Smooth muscle cell (in vitro differentiated cells): ENCODE measurements at regions not wholly inside any gene's neighbourhood (a gene's known extent, or its start where the extent isn't known, plus 50 kb on each side); places are given as distances from the start of the nearest gene placed in this dataset.

Experiments used
- DNase-seq: peaks from one replicate; lab custom pipeline; 2025; ENCODE audit not compliant: unreplicated experiment; lab: John Stamatoyannopoulos, UW
- H2AFZ ChIP-seq: fragments of 200-600 bp; sonication (generic); 2 replicates; pipeline ENCODE4 v1.6.0; 2016; ENCODE audit warnings: antibody characterized with exemption, low read depth, mild to moderate bottlenecking
- H3F3A ChIP-seq: fragments of 200-600 bp; sonication (generic); 2 replicates; pipeline ENCODE4 v1.6.0; 2017; ENCODE audit warnings: antibody characterized with exemption, low read depth
- H3K27ac ChIP-seq: fragments of 200-600 bp; sonication (generic); 2 replicates; pipeline ENCODE4 v1.5.1; 2016; ENCODE audit warnings: low read depth, mild to moderate bottlenecking
- H3K27me3 ChIP-seq: fragments of 200-600 bp; sonication (generic); 2 replicates; pipeline ENCODE4 v1.6.1; 2016; ENCODE audit warnings: low read depth, mild to moderate bottlenecking
- H3K36me3 ChIP-seq: fragments of 200-600 bp; sonication (generic); 2 replicates; pipeline ENCODE4 v1.5.1; 2016; ENCODE audit warnings: low read depth
- H3K4me1 ChIP-seq: fragments of 200-600 bp; sonication (generic); 2 replicates; pipeline ENCODE4 v1.5.1; 2016; ENCODE audit warnings: low read depth
- H3K4me2 ChIP-seq: fragments of 200-600 bp; sonication (generic); 2 replicates; pipeline ENCODE4 v1.6.0; 2016; ENCODE audit warnings: mild to moderate bottlenecking
- H3K4me3 ChIP-seq: fragments of 200-600 bp; sonication (generic); 2 replicates; pipeline ENCODE4 v1.5.1; 2016; ENCODE audit warnings: mild to moderate bottlenecking
- H3K79me2 ChIP-seq: fragments of 200-600 bp; sonication (generic); 2 replicates; pipeline ENCODE4 v1.6.0; 2016; ENCODE audit warnings: low read depth, mild to moderate bottlenecking
- H3K9ac ChIP-seq: fragments of 200-600 bp; sonication (generic); 2 replicates; pipeline ENCODE4 v1.6.0; 2016; ENCODE audit warnings: low read depth
- H3K9me3 ChIP-seq: fragments of 200-600 bp; sonication (generic); replicated peaks from 2 replicates; pipeline ENCODE4 v1.5.1; 2016; ENCODE audit warnings: low read depth
- H4K20me1 ChIP-seq: fragments of 200-600 bp; sonication (generic); 2 replicates; pipeline ENCODE4 v1.6.0; 2016; ENCODE audit warnings: low read depth
- WGBS: methylation state at CpG from one replicate; pipeline ENCODE4 v1.1.7; 2016; ENCODE audit warnings: low lambda C conversion rate; 5-methylcytosine and 5-hydroxymethylcytosine counted together
- TF ChIP-seq, protein P1 (sequence below): fragments of 200-600 bp; sonication (generic); IDR thresholded peaks from 2 replicates; pipeline ENCODE4 v1.5.1; 2017; ENCODE audit warnings: borderline replicate concordance, mild to moderate bottlenecking, antibody characterized with exemption; ENCODE audit not compliant: insufficient read depth, poor library complexity, severe bottlenecking

DNA sequence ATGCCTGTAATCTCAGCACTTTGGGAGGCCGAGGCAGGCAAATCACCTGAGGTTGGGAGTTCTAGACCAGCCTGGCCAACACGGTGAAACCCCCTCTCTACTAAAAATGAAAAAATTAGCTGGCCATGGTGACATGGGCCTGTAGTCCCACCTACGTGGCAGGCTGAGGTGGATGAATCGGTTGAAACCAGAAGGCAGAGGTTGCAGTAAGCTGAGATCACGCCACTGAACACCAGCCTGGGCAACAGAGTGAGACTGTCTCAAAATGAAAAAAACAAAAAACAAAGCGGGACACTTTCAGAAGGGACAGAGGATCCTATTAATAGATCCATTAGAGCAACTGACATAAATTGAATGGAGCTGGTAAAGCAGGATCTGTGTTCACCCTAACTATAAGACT is 89.6 kb upstream of the SGCD start:
- Histone ChIP-seq H3K27ac (no peak overlapping the region), H3K4me2 (no peak overlapping the region), H3K27me3 (no peaks in the 10 kb centered on the region), H2AFZ (no peak overlapping the region), H3K9me3 (no peaks in the 10 kb centered on the region), H4K20me1 (no peaks in the 10 kb centered on the region), H3K36me3 (no peaks in the 10 kb centered on the region), H3K9ac (no peak overlapping the region), H3K4me1 (no peaks in the 10 kb centered on the region), H3K4me3 (no peak overlapping the region), H3K79me2 (no peaks in the 10 kb centered on the region), H3F3A (no peaks in the 10 kb centered on the region)
- TF ChIP-seq, protein P1, sequence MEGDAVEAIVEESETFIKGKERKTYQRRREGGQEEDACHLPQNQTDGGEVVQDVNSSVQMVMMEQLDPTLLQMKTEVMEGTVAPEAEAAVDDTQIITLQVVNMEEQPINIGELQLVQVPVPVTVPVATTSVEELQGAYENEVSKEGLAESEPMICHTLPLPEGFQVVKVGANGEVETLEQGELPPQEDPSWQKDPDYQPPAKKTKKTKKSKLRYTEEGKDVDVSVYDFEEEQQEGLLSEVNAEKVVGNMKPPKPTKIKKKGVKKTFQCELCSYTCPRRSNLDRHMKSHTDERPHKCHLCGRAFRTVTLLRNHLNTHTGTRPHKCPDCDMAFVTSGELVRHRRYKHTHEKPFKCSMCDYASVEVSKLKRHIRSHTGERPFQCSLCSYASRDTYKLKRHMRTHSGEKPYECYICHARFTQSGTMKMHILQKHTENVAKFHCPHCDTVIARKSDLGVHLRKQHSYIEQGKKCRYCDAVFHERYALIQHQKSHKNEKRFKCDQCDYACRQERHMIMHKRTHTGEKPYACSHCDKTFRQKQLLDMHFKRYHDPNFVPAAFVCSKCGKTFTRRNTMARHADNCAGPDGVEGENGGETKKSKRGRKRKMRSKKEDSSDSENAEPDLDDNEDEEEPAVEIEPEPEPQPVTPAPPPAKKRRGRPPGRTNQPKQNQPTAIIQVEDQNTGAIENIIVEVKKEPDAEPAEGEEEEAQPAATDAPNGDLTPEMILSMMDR = no peak
- WGBS = 96% methylated on average over 6 of the region's 6 CpGs
- no peak for DNase-seq

DNA sequence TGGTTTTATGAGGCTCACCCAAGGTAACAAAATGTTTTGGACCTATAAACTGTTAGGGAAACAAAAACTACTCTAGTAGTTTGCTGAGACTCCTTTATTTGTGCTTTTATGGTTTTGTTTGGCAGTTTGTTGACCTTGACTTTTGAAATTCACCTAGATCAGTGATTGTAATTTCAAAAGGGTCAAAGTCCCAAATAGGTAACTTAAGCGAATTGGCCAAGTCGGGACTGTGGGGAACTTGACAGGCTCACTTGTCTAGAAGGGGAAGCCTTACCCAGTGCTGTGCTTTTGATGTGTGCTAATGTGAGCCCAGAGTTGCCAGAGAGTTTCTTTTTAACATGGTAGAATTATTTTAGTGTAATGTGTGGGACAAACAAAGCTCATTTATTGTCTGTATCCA is 87.2 kb upstream of the SGCD start:
- no peaks in the 10 kb centered on the region for H4K20me1 ChIP-seq
- no peak overlapping the region for H3K4me2 ChIP-seq
- H3K36me3 ChIP-seq = no peaks in the 10 kb centered on the region
- H2AFZ ChIP-seq = no peak overlapping the region
- no peak overlapping the region for H3K27ac ChIP-seq
- H3F3A ChIP-seq = no peaks in the 10 kb centered on the region
- no peaks in the 10 kb centered on the region for H3K79me2 ChIP-seq
- no peak for DNase-seq
- 92% methylated on average over 2 of the region's 2 CpGs for WGBS
- no peaks in the 10 kb centered on the region for H3K27me3 ChIP-seq
- TF ChIP-seq, protein P1 = no peak
- no peak overlapping the region for H3K9ac ChIP-seq
- no peak overlapping the region for H3K4me3 ChIP-seq
- no peaks in the 10 kb centered on the region for H3K4me1 ChIP-seq
- no peaks in the 10 kb centered on the region for H3K9me3 ChIP-seq

DNA sequence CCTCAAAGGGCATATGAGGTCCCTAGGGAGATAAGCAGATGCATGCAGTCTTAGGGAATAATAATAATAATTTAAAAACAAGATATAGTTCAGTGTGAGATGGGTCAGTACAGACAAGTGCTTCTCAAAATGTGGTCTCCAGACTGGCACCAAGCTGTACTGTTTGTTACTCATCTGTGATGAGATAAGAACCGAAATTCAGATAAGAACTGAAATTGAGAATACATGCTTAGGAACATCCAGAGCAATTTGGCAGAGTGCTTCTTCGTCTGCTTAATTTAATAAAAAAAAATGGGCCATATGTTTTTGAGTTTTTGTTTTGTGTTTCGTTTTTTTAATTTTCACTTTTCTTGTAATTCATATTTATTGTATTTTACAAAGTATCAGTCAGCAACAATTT is 86.5 kb upstream of the SGCD start:
- Histone ChIP-seq H3K9me3 (no peaks in the 10 kb centered on the region), H3F3A (no peaks in the 10 kb centered on the region), H3K4me3 (no peak overlapping the region), H3K9ac (no peak overlapping the region), H3K36me3 (no peaks in the 10 kb centered on the region), H4K20me1 (no peaks in the 10 kb centered on the region), H2AFZ (no peak overlapping the region), H3K4me1 (no peaks in the 10 kb centered on the region), H3K4me2 (no peak overlapping the region), H3K79me2 (no peaks in the 10 kb centered on the region), H3K27ac (no peak overlapping the region), H3K27me3 (no peaks in the 10 kb centered on the region)
- 63% methylated on average over 3 of the region's 3 CpGs for WGBS
- DNase-seq = no peak
- TF ChIP-seq, protein P1 = no peak

DNA sequence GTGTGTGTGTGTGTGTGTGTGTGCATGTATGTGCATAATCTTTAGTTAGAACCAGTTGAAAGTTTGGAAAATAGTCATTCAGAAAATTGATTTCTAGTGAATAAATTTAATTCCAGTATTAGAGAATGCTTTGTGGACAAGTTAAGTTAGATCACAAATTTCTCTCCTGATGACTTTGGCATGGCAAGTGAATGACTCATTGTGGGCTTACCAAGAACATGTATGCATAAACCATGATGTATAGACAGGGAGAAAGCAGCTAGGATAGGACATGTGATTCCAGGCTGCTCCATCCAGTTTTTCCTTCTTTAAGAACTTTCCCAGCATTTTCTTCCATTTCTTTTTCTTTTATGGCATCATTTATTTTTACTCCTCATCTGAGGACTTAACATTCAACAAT is 85.7 kb upstream of the SGCD start:
- Histone ChIP-seq H3K79me2 (no peaks in the 10 kb centered on the region), H3K27me3 (no peaks in the 10 kb centered on the region), H3F3A (no peaks in the 10 kb centered on the region), H3K9ac (no peak overlapping the region), H4K20me1 (no peaks in the 10 kb centered on the region), H2AFZ (no peak overlapping the region), H3K27ac (no peak overlapping the region), H3K9me3 (no peaks in the 10 kb centered on the region), H3K4me3 (no peak overlapping the region), H3K4me2 (no peak overlapping the region), H3K4me1 (no peaks in the 10 kb centered on the region), H3K36me3 (no peaks in the 10 kb centered on the region)
- DNase-seq = no peak
- TF ChIP-seq, protein P1 = no peak
